Fibroblast of lung (primary cell): ENCODE measurements at regions not wholly inside any gene's neighbourhood (a gene's known extent, or its start where the extent isn't known, plus 50 kb on each side); places are given as distances from the start of the nearest gene placed in this dataset.

Experiments
- EZH2 ChIP-seq: IDR thresholded peaks from 2 replicates; pipeline ENCODE4 v1.5.1; 2012; ENCODE audit warnings: low read length, control low read depth, mild to moderate bottlenecking; ENCODE audit errors: missing control alignments
- TF ChIP-seq, protein P1 (sequence below), 2 donors: IDR thresholded peaks in 1 of 2; conservative IDR thresholded peaks in 1 of 2; 1 replicate in 1 of 2; 2 replicates in 1 of 2; pipeline ENCODE4 v1.5.1; 2011 to 2012; ENCODE audit warnings: low read length in 2 of 2, control low read depth in 1 of 2, inconsistent platforms in 1 of 2, low read depth in 1 of 2, mild to moderate bottlenecking in 1 of 2

DNA sequence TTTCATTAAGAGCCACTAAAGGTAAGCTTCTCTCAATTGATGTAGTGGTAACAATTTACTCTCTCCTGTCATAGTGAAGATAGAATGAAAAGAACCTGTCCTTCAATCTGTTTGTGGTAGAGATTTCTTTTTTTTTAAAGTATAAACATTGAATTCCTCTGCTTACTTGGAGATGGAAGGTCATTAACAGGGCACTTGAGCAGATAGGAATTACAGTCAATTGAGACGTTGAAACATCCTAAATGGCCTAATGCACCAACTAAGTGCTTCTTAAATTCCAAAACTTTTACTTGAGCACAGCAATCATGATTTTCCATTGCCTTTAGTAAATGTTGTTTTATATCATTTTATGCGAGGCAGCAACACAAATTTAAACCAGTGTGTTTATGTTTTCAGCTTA is 241.4 kb downstream of the FOXG1 start:
- TF ChIP-seq, protein P1, sequence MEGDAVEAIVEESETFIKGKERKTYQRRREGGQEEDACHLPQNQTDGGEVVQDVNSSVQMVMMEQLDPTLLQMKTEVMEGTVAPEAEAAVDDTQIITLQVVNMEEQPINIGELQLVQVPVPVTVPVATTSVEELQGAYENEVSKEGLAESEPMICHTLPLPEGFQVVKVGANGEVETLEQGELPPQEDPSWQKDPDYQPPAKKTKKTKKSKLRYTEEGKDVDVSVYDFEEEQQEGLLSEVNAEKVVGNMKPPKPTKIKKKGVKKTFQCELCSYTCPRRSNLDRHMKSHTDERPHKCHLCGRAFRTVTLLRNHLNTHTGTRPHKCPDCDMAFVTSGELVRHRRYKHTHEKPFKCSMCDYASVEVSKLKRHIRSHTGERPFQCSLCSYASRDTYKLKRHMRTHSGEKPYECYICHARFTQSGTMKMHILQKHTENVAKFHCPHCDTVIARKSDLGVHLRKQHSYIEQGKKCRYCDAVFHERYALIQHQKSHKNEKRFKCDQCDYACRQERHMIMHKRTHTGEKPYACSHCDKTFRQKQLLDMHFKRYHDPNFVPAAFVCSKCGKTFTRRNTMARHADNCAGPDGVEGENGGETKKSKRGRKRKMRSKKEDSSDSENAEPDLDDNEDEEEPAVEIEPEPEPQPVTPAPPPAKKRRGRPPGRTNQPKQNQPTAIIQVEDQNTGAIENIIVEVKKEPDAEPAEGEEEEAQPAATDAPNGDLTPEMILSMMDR (conservative IDR thresholded peaks at IDR 0.05 in 1 of 2, IDR thresholded peaks at IDR 0.05 in 1 of 2; ENCODE audit: low read depth in 1 of 2, low read length in 2 of 2), result no peak
- TF ChIP-seq EZH2, result no peak
